SK-N-MC (cell line): ENCODE measurements at regions not wholly inside any gene's neighbourhood (a gene's known extent, or its start where the extent isn't known, plus 50 kb on each side); places are given as distances from the start of the nearest gene placed in this dataset.

Experiments
- EZH2 ChIP-seq: fragments of 200-600 bp; sonication (generic); IDR thresholded peaks from one replicate; pipeline ENCODE4 v1.6.1; 2017; ENCODE audit warnings: antibody characterized with exemption
- FOXP2 ChIP-seq: optimal IDR thresholded peaks from 2 replicates; pipeline ENCODE3; 2011; ENCODE audit warnings: mild to moderate bottlenecking, moderate library complexity; ENCODE audit not compliant: insufficient read depth; ENCODE audit errors: extremely low read length, control extremely low read depth
- POLR2AphosphoS5 ChIP-seq: IDR thresholded peaks from 2 replicates; pipeline ENCODE4 v1.6.1; 2012; ENCODE audit warnings: mild to moderate bottlenecking, low read depth, low read length, borderline replicate concordance

DNA sequence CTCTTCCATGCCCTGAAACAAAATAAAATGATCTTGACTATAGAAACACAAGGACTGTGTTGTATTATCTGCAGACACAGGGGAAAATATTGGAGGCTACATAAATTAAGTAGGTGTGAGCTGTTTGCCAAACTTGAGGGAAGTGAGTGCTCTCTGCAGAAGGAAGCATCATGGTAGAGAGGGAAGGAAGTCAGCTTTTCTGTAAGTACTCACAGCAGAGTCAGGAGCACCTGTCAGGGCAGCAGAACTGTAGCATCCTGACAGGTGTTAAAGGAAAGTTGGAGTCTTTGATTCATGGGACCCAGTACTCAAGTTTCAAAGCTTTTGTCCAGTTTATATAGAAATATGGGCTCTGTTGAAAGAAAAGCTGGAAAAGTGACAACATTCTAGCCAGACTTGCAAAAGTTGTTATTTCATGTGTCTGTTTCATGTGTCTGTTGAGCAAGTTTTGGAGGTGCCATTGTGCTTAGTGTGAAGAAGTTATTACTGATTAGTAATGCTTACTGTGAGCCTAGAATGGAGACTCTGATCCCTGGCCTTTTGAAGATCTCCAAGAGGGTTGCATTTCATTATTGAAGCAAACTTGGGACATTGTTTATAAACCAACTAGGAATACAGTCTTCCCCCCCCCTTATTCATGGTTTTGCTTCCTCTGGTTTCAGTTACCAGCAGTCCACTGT lies 194.7 kb downstream of the SPATA31D1 start:
- TF ChIP-seq POLR2AphosphoS5 (no peak), EZH2 (no peak), FOXP2 (no peak)
